H9 (cell line): ENCODE measurements at regions not wholly inside any gene's neighbourhood (a gene's known extent, or its start where the extent isn't known, plus 50 kb on each side); places are given as distances from the start of the nearest gene placed in this dataset.

ENCODE experiments used
- DNase-seq: peaks from one replicate; pipeline ENCODE4 v3.0.0-alpha.2; 2017
- H2AFZ ChIP-seq: one replicate; pipeline ENCODE4 v1.6.1; 2013; ENCODE audit warnings: mild to moderate bottlenecking, low read length, control low read depth, moderate library complexity
- H2AK5ac ChIP-seq: 2 replicates; pipeline ENCODE4 v1.6.1; 2013; ENCODE audit warnings: low read length, control low read depth, mixed read lengths; ENCODE audit not compliant: insufficient read length
- H2BK120ac ChIP-seq: one replicate; pipeline ENCODE4 v1.6.1; 2013; ENCODE audit warnings: low read depth, mild to moderate bottlenecking, low read length, control low read depth, inconsistent platforms; ENCODE audit not compliant: poor library complexity, severe bottlenecking
- H2BK12ac ChIP-seq: 2 replicates; pipeline ENCODE4 v1.6.1; 2013; ENCODE audit warnings: low read length, control low read depth, mixed read lengths, low read depth; ENCODE audit not compliant: insufficient read length
- H2BK15ac ChIP-seq: 2 replicates; pipeline ENCODE4 v1.6.1; 2013; ENCODE audit warnings: low read depth, low read length, control low read depth
- H2BK20ac ChIP-seq: one replicate; pipeline ENCODE4 v1.6.1; 2013; ENCODE audit warnings: low read depth, mild to moderate bottlenecking, low read length, control low read depth, inconsistent platforms; ENCODE audit not compliant: poor library complexity, severe bottlenecking
- H2BK5ac ChIP-seq: 2 replicates; pipeline ENCODE4 v1.6.1; 2013; ENCODE audit warnings: low read length, control low read depth, mixed read lengths; ENCODE audit not compliant: insufficient read length
- H3K14ac ChIP-seq: 2 replicates; pipeline ENCODE4 v1.6.1; 2013; ENCODE audit warnings: low read length, control low read depth; ENCODE audit not compliant: insufficient read depth
- H3K18ac ChIP-seq: 2 replicates; pipeline ENCODE4 v1.6.1; 2013; ENCODE audit warnings: low read depth, mild to moderate bottlenecking, mixed read lengths, low read length, control low read depth; ENCODE audit not compliant: insufficient read length
- H3K23ac ChIP-seq: 2 replicates; pipeline ENCODE4 v1.6.1; 2013; ENCODE audit warnings: low read length, control low read depth, mixed read lengths, low read depth; ENCODE audit not compliant: insufficient read length
- H3K23me2 ChIP-seq: 2 replicates; pipeline ENCODE4 v1.6.1; 2013; ENCODE audit warnings: low read depth, mild to moderate bottlenecking, mixed read lengths, low read length, control low read depth; ENCODE audit not compliant: insufficient read length, poor library complexity, severe bottlenecking
- H3K27ac ChIP-seq: 2 replicates; pipeline ENCODE4 v1.5.1; 2013; ENCODE audit warnings: low read length, control low read depth, mixed read lengths, low read depth; ENCODE audit not compliant: insufficient read length
- H3K27me3 ChIP-seq: 2 replicates; pipeline ENCODE4 v1.6.1; 2013; ENCODE audit warnings: low read length, control low read depth, inconsistent platforms; ENCODE audit not compliant: insufficient read depth
- H3K4ac ChIP-seq: 2 replicates; pipeline ENCODE4 v1.6.1; 2013; ENCODE audit warnings: low read depth, mild to moderate bottlenecking, control low read depth, inconsistent platforms, low read length, moderate library complexity
- H3K4me1 ChIP-seq: 2 replicates; pipeline ENCODE4 v1.6.1; 2013; ENCODE audit warnings: low read length, control low read depth, inconsistent platforms; ENCODE audit not compliant: insufficient read depth
- H3K4me2 ChIP-seq: 2 replicates; pipeline ENCODE4 v1.6.1; 2013; ENCODE audit warnings: low read length, control low read depth, mixed read lengths; ENCODE audit not compliant: insufficient read length, insufficient read depth
- H3K56ac ChIP-seq: 2 replicates; pipeline ENCODE4 v1.6.1; 2013; ENCODE audit warnings: low read depth, mild to moderate bottlenecking, mixed read lengths, low read length, control low read depth; ENCODE audit not compliant: insufficient read length
- H3K79me1 ChIP-seq: 2 replicates; pipeline ENCODE4 v1.6.1; 2013; ENCODE audit warnings: low read depth, mild to moderate bottlenecking, moderate library complexity, low read length, control low read depth, inconsistent platforms; ENCODE audit not compliant: insufficient read depth, poor library complexity, severe bottlenecking
- H3K79me2 ChIP-seq: 2 replicates; pipeline ENCODE4 v1.6.1; 2013; ENCODE audit warnings: low read length, control low read depth, inconsistent platforms; ENCODE audit not compliant: insufficient read depth
- H3K9ac ChIP-seq: 2 replicates; pipeline ENCODE4 v1.6.1; 2013; ENCODE audit warnings: low read length, control low read depth, mixed read lengths; ENCODE audit not compliant: insufficient read length; ENCODE audit errors: extremely low read depth
- H3K9me3 ChIP-seq: one replicate; pipeline ENCODE4 v1.6.1; 2013; ENCODE audit warnings: low read depth, low read length, inconsistent platforms; ENCODE audit not compliant: control insufficient read depth
- H3T11ph ChIP-seq: one replicate; pipeline ENCODE4 v1.6.1; 2013; ENCODE audit warnings: mild to moderate bottlenecking, low read length, control low read depth, inconsistent platforms
- H4K20me1 ChIP-seq: one replicate; pipeline ENCODE4 v1.6.1; 2013; ENCODE audit not compliant: control insufficient read depth, insufficient read length, insufficient read depth
- H4K5ac ChIP-seq: 2 replicates; pipeline ENCODE4 v1.6.1; 2013; ENCODE audit warnings: low read depth, mild to moderate bottlenecking, mixed read lengths, low read length, control low read depth; ENCODE audit not compliant: insufficient read length
- H4K8ac ChIP-seq: replicated peaks from 2 replicates; pipeline ENCODE4 v1.6.1; 2013; ENCODE audit warnings: low read length, control low read depth, mixed read lengths, low read depth; ENCODE audit not compliant: insufficient read length
- H4K91ac ChIP-seq: 2 replicates; pipeline ENCODE4 v1.6.1; 2013; ENCODE audit warnings: low read depth, mild to moderate bottlenecking, moderate library complexity, mixed read lengths, low read length, control low read depth; ENCODE audit not compliant: insufficient read length
- H3K27ac Mint-ChIP-seq, 3 experiments: 2 replicates in 2 of 3; 3 replicates in 1 of 3; pipeline ENCODE4 v1.8.0; 2020 to 2021; ENCODE audit warnings: mixed read lengths in 3 of 3, mild to moderate bottlenecking in 1 of 3, moderate library complexity in 1 of 3
- H3K27me3 Mint-ChIP-seq: 2 replicates; pipeline ENCODE4 v1.8.0; 2021; ENCODE audit warnings: low read depth, mild to moderate bottlenecking, moderate library complexity, mixed read lengths
- H3K36me3 Mint-ChIP-seq, 3 experiments: 2 replicates in 2 of 3; 3 replicates in 1 of 3; pipeline ENCODE4 v1.8.0; 2020 to 2021; ENCODE audit warnings: low read depth in 3 of 3, mixed read lengths in 3 of 3; ENCODE audit not compliant: insufficient read depth in 1 of 3
- H3K4me1 Mint-ChIP-seq, 2 experiments: 2 replicates each; pipeline ENCODE4 v1.8.0; 2020; ENCODE audit warnings: mixed read lengths in 2 of 2
- H3K4me3 Mint-ChIP-seq, 2 experiments: 2 replicates in 1 of 2; 3 replicates in 1 of 2; pipeline ENCODE4 v1.8.0; 2020 to 2021; ENCODE audit warnings: mild to moderate bottlenecking in 2 of 2, mixed read lengths in 2 of 2, moderate library complexity in 1 of 2
- H3K9me3 Mint-ChIP-seq, 2 experiments: 2 replicates in 1 of 2; 3 replicates in 1 of 2; pipeline ENCODE4 v1.8.0; 2020; ENCODE audit warnings: mild to moderate bottlenecking in 2 of 2, mixed read lengths in 2 of 2, moderate library complexity in 1 of 2
- WGBS: extraction: QIAGEN DNeasy Blood & Tissue Kit; methylation state at CpG from one replicate; pipeline ENCODE4 v1.1.7; 2013; ENCODE audit warnings: missing lambda C conversion rate, low lambda C conversion rate, mixed read lengths; ENCODE audit not compliant: insufficient read length; ENCODE audit errors: extremely low coverage; 5-methylcytosine and 5-hydroxymethylcytosine counted together
- TF ChIP-seq, protein P1 (sequence below): fragments of 200-600 bp; sonication (generic); conservative IDR thresholded peaks from 3 replicates; pipeline ENCODE4 v1.8.0; 2021; ENCODE audit warnings: antibody characterized with exemption, mild to moderate bottlenecking

DNA sequence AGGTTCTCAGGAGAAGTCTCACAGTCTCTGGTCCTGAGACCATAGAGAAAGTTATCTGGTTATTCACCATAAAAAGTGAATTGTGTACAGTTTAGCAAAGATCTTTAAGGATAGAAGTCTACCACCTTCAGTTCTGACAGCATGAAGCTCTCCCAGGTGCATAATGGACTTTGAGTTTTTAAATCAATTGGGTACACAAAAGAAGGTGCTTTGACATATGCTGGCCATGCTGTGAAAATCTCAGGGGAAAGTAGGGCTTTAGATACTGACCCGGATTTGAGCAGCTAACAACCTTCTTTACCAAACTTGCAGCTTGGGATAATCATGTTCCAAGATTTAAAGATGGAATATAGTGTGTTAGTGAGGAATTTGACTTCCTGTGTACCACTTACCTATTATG, 264.2 kb downstream of the ZSWIM6 start:
- no peak overlapping the region for H3K27ac Mint-ChIP-seq
- TF ChIP-seq, protein P1, sequence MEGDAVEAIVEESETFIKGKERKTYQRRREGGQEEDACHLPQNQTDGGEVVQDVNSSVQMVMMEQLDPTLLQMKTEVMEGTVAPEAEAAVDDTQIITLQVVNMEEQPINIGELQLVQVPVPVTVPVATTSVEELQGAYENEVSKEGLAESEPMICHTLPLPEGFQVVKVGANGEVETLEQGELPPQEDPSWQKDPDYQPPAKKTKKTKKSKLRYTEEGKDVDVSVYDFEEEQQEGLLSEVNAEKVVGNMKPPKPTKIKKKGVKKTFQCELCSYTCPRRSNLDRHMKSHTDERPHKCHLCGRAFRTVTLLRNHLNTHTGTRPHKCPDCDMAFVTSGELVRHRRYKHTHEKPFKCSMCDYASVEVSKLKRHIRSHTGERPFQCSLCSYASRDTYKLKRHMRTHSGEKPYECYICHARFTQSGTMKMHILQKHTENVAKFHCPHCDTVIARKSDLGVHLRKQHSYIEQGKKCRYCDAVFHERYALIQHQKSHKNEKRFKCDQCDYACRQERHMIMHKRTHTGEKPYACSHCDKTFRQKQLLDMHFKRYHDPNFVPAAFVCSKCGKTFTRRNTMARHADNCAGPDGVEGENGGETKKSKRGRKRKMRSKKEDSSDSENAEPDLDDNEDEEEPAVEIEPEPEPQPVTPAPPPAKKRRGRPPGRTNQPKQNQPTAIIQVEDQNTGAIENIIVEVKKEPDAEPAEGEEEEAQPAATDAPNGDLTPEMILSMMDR: no peak
- H3K9me3 ChIP-seq: no peaks in the 10 kb centered on the region
- H3T11ph ChIP-seq: no peak overlapping the region
- H2BK5ac ChIP-seq: no peak overlapping the region
- no peak overlapping the region for H4K5ac ChIP-seq
- no peak overlapping the region for H2AK5ac ChIP-seq
- peaks cover 0 to 5% (median 0%) of the 10 kb centered on the region in 3 experiments; a peak in 3 of 7 replicates for H3K36me3 Mint-ChIP-seq
- H3K23me2 ChIP-seq: no peaks in the 10 kb centered on the region
- no peaks in the 10 kb centered on the region for H3K27me3 Mint-ChIP-seq
- H3K9me3 Mint-ChIP-seq: peaks cover 4 to 6% of the 10 kb centered on the region in 2 experiments; a peak in 3 of 5 replicates
- H2BK15ac ChIP-seq: no peak overlapping the region
- H3K4me3 Mint-ChIP-seq: no peak overlapping the region
- DNase-seq: no peak
- H3K79me1 ChIP-seq: no peaks in the 10 kb centered on the region
- H3K4me2 ChIP-seq: no peak overlapping the region
- H3K79me2 ChIP-seq: no peaks in the 10 kb centered on the region
- no peak overlapping the region for H4K91ac ChIP-seq
- no peak overlapping the region for H3K56ac ChIP-seq
- H2BK12ac ChIP-seq: no peak overlapping the region
- H3K9ac ChIP-seq: no peak overlapping the region
- no peak overlapping the region for H2AFZ ChIP-seq
- no peak overlapping the region for H2BK120ac ChIP-seq
- H4K8ac ChIP-seq: no peak overlapping the region
- no peaks in the 10 kb centered on the region for H3K27me3 ChIP-seq
- H3K18ac ChIP-seq: no peak overlapping the region
- H3K23ac ChIP-seq: no peak overlapping the region
- no peaks in the 10 kb centered on the region for H4K20me1 ChIP-seq
- peaks cover 7 to 8% of the 10 kb centered on the region in 2 experiments for H3K4me1 Mint-ChIP-seq
- H2BK20ac ChIP-seq: no peak overlapping the region
- H3K27ac ChIP-seq: no peak overlapping the region
- no peak overlapping the region for H3K4ac ChIP-seq
- H3K4me1 ChIP-seq: no peaks in the 10 kb centered on the region; the same call in 1 of the 2 replicates
- no peak overlapping the region for H3K14ac ChIP-seq
- WGBS: no CpG with 5 or more reads among the region's 1 CpG
